ENCODE measurements at regions not wholly inside any gene's neighbourhood (a gene's known extent, or its start where the extent isn't known, plus 50 kb on each side); places are given as distances from the start of the nearest gene placed in this dataset.
"Not testable (repeated sequence)": the region's sequence is repeated elsewhere in the genome, so short reads cannot be mapped to it uniquely, and the experiment has no call there.

GRCh38 chr15:31223478-31224350 lies 102.9 kb upstream of the KLF13 start:
- H3K4me3 ChIP-seq (ENCODE audit: low read depth, low read length), result 0 out of 2 replicates have a peak overlapping the region, but pooled peaks have one; percentile 9
- H3K36me3 ChIP-seq (ENCODE audit: control insufficient read depth, insufficient read depth, low read length), result no peaks in the 10 kb centered on the region
- POLR2A ChIA-PET, result no interaction called here
- DNase-seq (ENCODE audit: low read depth), result no peak
- H3K27me3 ChIP-seq (ENCODE audit: control insufficient read depth, insufficient read depth, low read length), result peaks cover 4% of the 10 kb centered on the region; the same call in 1 of the 2 replicates
- TF ChIP-seq, protein P1, sequence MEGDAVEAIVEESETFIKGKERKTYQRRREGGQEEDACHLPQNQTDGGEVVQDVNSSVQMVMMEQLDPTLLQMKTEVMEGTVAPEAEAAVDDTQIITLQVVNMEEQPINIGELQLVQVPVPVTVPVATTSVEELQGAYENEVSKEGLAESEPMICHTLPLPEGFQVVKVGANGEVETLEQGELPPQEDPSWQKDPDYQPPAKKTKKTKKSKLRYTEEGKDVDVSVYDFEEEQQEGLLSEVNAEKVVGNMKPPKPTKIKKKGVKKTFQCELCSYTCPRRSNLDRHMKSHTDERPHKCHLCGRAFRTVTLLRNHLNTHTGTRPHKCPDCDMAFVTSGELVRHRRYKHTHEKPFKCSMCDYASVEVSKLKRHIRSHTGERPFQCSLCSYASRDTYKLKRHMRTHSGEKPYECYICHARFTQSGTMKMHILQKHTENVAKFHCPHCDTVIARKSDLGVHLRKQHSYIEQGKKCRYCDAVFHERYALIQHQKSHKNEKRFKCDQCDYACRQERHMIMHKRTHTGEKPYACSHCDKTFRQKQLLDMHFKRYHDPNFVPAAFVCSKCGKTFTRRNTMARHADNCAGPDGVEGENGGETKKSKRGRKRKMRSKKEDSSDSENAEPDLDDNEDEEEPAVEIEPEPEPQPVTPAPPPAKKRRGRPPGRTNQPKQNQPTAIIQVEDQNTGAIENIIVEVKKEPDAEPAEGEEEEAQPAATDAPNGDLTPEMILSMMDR (IDR thresholded peaks at IDR 0.05; ENCODE audit: insufficient read depth, low read depth, low read length), result no peak
- CTCF ChIA-PET, result interaction anchor here (1.3 kb wide), 1 partner anchor 9 kb away, joined by 6 read pairs; no protein-coding TSS in a partner anchor

DNA sequence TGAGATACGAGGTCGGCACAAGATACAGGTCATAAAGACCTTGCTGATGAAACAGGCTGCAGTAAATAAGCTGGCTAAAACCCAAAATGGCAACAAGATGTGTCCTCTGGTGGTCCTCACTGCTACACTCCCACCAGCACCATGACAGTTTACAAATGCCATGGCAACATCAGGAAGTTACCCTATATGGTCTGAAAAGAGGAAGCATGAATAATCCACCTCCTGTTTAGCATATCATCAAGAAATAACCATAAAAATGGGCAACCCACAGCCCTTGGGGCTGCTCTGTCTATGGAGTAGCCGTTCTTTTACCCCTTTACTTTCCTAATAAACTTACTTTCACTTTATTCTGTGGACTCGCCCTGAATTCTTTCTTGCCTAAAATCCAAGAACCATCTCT lies 102.0 kb upstream of the KLF13 start:
- DNase-seq (ENCODE audit: low read depth); H3K36me3 ChIP-seq (ENCODE audit: control insufficient read depth, insufficient read depth, low read length); H3K4me3 ChIP-seq (ENCODE audit: low read depth, low read length); POLR2A ChIA-PET; H3K27me3 ChIP-seq (ENCODE audit: control insufficient read depth, insufficient read depth, low read length): not testable (repeated sequence)
- CTCF ChIA-PET, result interaction anchor here (0.9 to 1.3 kb wide), 2 partner anchors 10 to 264 kb away, joined by 4 to 6 read pairs; no protein-coding TSS in a partner anchor

- TF ChIP-seq, protein P1 (IDR thresholded peaks at IDR 0.05; ENCODE audit: insufficient read depth, low read depth, low read length), result no peak
- ChIA-PET CTCF (interaction anchor here (0.7 to 1.2 kb wide), 3 partner anchors 60 to 264 kb away, joined by 3 to 4 read pairs (median 3); no protein-coding TSS in a partner anchor), POLR2A (no interaction called here)
- Histone ChIP-seq H3K27me3 (ENCODE audit: control insufficient read depth, insufficient read depth, low read length) (peaks cover 5% of the 10 kb centered on the region), H3K4me3 (ENCODE audit: low read depth, low read length) (no peak overlapping the region), H3K36me3 (ENCODE audit: control insufficient read depth, insufficient read depth, low read length) (no peaks in the 10 kb centered on the region)
- no peak for DNase-seq (ENCODE audit: low read depth)
Measured at GRCh38 chr15:31225356-31225955, 101.2 kb upstream of the KLF13 start.

GRCh38 chr15:31226021-31226420 lies 100.6 kb upstream of the KLF13 start:
- CTCF ChIA-PET, result interaction anchor here (1.2 kb wide), 1 partner anchor 263 kb away, joined by 3 read pairs; no protein-coding TSS in a partner anchor
- DNase-seq (ENCODE audit: low read depth), result no peak
- no peaks in the 10 kb centered on the region for H3K36me3 ChIP-seq (ENCODE audit: control insufficient read depth, insufficient read depth, low read length)
- TF ChIP-seq, protein P1 (IDR thresholded peaks at IDR 0.05; ENCODE audit: insufficient read depth, low read depth, low read length), result no peak
- no peak overlapping the region for H3K4me3 ChIP-seq (ENCODE audit: low read depth, low read length)
- H3K27me3 ChIP-seq (ENCODE audit: control insufficient read depth, insufficient read depth, low read length), result peaks cover 5% of the 10 kb centered on the region
- POLR2A ChIA-PET, result no interaction called here

GRCh38 chr15:31227235-31227634 lies 99.4 kb upstream of the KLF13 start:
- Histone ChIP-seq H3K27me3 (ENCODE audit: control insufficient read depth, insufficient read depth, low read length) (peaks cover 4% of the 10 kb centered on the region), H3K36me3 (ENCODE audit: control insufficient read depth, insufficient read depth, low read length) (no peaks in the 10 kb centered on the region), H3K4me3 (ENCODE audit: low read depth, low read length) (no peak overlapping the region)
- POLR2A ChIA-PET, result no interaction called here
- CTCF ChIA-PET, result no interaction called here
- no peak for DNase-seq (ENCODE audit: low read depth)
- TF ChIP-seq, protein P1 (IDR thresholded peaks at IDR 0.05; ENCODE audit: insufficient read depth, low read depth, low read length), result no peak
